GM13977 (cell line): ENCODE measurements at regions not wholly inside any gene's neighbourhood (a gene's known extent, or its start where the extent isn't known, plus 50 kb on each side); places are given as distances from the start of the nearest gene placed in this dataset.

Experiments used
- DNase-seq: peaks from one replicate; pipeline ENCODE4 v3.0.0; 2012; ENCODE audit warnings: low spot score
- in situ Hi-C: fragments of 300-500 bp; cut with MboI; formaldehyde crosslinking; loops from one replicate; pipeline ENCODE4 v1.12.0; 2022; ENCODE audit warnings: low sequenced_read_pairs, low pct_unique_long_range_greater_than_20kb, mixed read lengths, inconsistent platforms; ENCODE audit not compliant: unreplicated experiment
- TF ChIP-seq, protein P1 (sequence below): IDR thresholded peaks from 2 replicates; pipeline ENCODE4 v1.5.1; 2012; ENCODE audit warnings: mild to moderate bottlenecking, control low read depth; ENCODE audit not compliant: insufficient read depth; ENCODE audit errors: extremely low read depth, missing control alignments

DNA sequence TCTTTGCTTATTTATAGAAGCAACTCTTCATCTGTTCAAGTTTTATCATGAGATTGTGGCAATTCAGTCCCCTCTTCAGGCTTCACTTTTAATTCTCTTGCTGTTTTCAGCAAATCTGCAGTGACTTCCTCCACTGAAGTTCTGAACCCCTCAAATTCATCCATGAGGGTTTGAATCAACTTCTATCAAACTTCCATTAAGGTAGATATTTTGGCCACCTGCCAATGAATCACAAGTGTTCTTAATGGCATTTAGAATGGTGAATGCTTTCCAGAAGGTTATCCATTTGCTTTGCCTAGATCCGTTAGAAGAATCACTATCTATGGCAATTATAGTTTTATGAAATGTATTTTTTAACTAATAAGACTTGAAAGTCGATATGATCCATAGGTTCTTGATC, 946.7 kb upstream of the B3GALT2 start:
- TF ChIP-seq, protein P1, sequence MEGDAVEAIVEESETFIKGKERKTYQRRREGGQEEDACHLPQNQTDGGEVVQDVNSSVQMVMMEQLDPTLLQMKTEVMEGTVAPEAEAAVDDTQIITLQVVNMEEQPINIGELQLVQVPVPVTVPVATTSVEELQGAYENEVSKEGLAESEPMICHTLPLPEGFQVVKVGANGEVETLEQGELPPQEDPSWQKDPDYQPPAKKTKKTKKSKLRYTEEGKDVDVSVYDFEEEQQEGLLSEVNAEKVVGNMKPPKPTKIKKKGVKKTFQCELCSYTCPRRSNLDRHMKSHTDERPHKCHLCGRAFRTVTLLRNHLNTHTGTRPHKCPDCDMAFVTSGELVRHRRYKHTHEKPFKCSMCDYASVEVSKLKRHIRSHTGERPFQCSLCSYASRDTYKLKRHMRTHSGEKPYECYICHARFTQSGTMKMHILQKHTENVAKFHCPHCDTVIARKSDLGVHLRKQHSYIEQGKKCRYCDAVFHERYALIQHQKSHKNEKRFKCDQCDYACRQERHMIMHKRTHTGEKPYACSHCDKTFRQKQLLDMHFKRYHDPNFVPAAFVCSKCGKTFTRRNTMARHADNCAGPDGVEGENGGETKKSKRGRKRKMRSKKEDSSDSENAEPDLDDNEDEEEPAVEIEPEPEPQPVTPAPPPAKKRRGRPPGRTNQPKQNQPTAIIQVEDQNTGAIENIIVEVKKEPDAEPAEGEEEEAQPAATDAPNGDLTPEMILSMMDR, result no peak
- DNase-seq, result no peak
- in situ Hi-C loops, result no loop called here

DNA sequence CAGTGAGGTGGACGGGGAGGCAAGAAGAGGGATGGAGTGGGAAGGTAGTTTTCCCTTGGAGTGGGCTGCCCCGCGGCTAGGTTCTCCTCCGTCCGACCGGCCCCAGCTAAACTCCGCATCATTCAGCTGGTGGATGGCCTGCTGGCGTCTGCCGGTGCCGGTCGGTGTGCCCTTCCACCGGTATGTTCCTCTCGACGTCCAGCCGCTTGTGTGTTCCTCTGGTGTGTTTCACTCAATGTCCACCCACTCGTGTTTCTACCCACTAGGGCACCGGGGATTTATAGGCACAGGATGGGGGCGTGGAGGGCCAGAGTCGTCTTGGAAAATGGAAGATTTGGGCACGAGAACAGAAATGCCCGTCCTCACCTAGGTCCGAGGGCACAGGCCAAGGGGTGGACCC, 931.7 kb upstream of the B3GALT2 start:
- in situ Hi-C loops, result no loop called here
- TF ChIP-seq, protein P1, result no peak
- no peak for DNase-seq

GRCh38 chr1:194117582-194117981, 931.2 kb upstream of the B3GALT2 start:
- DNase-seq, result no peak
- in situ Hi-C loops, result no loop called here
- TF ChIP-seq, protein P1, result no peak

DNA sequence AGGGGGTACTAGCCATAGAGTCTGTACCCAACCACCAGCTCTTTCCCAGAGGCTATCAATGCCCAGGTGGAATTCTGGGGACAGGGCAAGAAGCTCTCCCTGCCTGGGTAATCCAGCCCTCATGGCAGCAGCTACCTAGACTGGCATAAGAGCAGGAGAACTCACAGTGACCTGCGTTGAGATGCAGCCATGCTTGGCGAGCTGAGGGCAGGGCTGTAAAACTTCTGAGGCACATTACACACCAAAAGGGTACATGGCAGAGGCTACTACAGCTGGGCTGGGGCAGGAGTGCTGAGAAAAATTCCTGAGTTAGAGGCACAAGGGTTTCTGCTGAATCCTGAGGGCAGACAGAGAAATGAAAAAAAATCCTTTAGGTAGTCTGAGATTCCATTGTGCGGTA, 927.9 kb upstream of the B3GALT2 start:
- in situ Hi-C loops, result no loop called here
- no peak for DNase-seq
- TF ChIP-seq, protein P1, result no peak

DNA sequence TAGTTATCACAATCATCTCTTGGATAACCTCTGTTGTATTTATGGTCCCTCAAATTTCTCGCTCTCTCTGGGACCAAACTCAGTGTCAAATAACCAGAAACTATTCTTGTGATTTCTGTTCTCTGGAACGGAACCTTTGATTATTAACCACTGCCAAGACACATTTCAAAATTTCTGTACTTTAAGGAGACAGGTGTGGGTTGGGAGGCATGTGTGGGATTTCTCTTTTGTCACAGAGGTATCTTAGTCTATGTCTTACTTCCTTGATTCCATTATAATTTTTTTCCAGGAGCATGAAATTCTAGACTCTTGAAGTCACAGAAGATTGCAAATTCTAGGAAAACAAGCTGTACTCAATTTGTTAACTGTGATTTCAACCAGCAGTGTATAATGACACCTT, 919.0 kb upstream of the B3GALT2 start:
- in situ Hi-C loops, result no loop called here
- DNase-seq, result no peak
- TF ChIP-seq, protein P1, result no peak

GRCh38 chr1:194104247-194104844, 917.9 kb upstream of the B3GALT2 start:
- TF ChIP-seq, protein P1, result no peak
- no peak for DNase-seq
- in situ Hi-C loops, result no loop called here
